Cardiac fibroblast (primary cell): ENCODE measurements at regions not wholly inside any gene's neighbourhood (a gene's known extent, or its start where the extent isn't known, plus 50 kb on each side); places are given as distances from the start of the nearest gene placed in this dataset.
A peak's percentile ranks its signal among the peaks of the same experiment; 100 is the strongest.

ENCODE experiments used
- DNase-seq, 2 donors: peaks; one replicate each; pipeline versions ENCODE4 v3.0.0 to v3.0.0-alpha.2; 2010; ENCODE audit warnings: low read depth in 2 of 2
- H3K4me3 ChIP-seq, 2 donors: replicated peaks in 1 of 2; 1 replicate in 1 of 2; 2 replicates in 1 of 2; pipeline ENCODE4 v1.5.1; 2011; ENCODE audit warnings: low read depth in 2 of 2, low read length in 2 of 2, mild to moderate bottlenecking in 2 of 2, moderate library complexity in 1 of 2
- TF ChIP-seq, protein P1 (sequence below): IDR thresholded peaks from one replicate; pipeline ENCODE4 v1.5.1; 2011; ENCODE audit warnings: low read depth, mild to moderate bottlenecking, low read length, inconsistent platforms

DNA sequence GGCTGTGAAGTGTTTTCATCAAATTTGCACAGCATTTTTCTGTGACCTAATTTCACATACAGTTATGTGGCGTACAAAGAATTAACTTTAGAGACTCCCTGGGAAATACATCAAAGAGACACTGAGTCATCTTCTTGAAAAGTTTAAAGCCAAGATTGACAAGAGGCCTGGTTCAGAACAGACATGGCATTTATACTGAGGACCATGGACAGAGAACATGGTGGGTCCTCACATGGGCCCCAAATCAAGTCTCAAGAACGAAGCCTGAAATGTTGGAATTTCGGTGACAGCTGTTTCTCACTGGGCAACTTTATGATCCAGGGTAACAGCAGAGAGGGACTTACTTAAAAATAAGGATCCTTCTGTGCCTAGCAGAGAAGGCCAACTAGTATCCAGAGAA, 311.5 kb upstream of the KCNJ16 start:
- TF ChIP-seq, protein P1, sequence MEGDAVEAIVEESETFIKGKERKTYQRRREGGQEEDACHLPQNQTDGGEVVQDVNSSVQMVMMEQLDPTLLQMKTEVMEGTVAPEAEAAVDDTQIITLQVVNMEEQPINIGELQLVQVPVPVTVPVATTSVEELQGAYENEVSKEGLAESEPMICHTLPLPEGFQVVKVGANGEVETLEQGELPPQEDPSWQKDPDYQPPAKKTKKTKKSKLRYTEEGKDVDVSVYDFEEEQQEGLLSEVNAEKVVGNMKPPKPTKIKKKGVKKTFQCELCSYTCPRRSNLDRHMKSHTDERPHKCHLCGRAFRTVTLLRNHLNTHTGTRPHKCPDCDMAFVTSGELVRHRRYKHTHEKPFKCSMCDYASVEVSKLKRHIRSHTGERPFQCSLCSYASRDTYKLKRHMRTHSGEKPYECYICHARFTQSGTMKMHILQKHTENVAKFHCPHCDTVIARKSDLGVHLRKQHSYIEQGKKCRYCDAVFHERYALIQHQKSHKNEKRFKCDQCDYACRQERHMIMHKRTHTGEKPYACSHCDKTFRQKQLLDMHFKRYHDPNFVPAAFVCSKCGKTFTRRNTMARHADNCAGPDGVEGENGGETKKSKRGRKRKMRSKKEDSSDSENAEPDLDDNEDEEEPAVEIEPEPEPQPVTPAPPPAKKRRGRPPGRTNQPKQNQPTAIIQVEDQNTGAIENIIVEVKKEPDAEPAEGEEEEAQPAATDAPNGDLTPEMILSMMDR: no peak
- DNase-seq: peak; percentile 16 to 53
- H3K4me3 ChIP-seq: no peak overlapping the region

DNA sequence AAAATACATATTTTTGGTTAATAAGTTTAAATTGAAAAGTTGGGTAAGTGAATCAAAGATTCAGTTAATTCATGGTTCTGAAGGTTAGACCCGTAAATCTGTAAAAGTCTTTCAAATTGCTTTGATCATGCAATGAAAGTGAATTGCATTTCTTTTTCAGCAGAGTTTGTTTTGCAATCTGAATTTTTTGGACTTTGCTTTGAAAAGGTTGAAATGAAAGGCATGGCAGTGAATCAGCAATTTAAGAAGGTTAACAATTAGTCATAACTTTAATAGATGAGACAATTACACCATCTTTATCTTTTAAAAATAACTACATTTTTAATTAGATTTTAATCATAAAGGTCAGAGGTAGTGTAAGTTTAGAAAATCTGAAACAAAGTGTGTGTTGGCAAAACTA, 310.9 kb upstream of the KCNJ16 start:
- TF ChIP-seq, protein P1: no peak
- no peak overlapping the region for H3K4me3 ChIP-seq
- DNase-seq: peak; percentile 5 to 56

DNA sequence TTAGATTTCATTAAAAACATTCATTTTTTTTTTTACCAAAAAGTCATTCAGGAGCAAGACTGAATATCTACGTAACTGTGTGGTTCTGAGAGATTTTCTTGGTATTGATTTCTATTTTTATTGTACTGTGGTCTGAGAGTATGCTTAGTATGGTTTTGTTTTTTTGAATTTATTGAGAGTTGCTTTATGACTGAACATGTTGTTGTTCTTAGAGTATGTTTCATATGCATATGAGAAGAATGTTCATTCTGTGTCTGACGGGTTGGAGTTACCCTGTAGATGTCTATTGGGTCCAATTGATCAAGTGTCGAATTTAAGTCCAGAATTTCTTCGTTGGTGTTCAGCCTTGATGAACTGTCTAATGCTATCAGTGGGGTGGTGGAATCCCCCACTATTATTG, 306.0 kb upstream of the KCNJ16 start:
- no peak for DNase-seq
- no peak overlapping the region for H3K4me3 ChIP-seq
- TF ChIP-seq, protein P1: no peak

- H3K4me3 ChIP-seq: no peak overlapping the region
- DNase-seq: peak in 1 of 2 donors; percentile 70
- TF ChIP-seq, protein P1: no peak
Measured at GRCh38 chr17:69773081-69773480, 301.9 kb upstream of the KCNJ16 start.

DNA sequence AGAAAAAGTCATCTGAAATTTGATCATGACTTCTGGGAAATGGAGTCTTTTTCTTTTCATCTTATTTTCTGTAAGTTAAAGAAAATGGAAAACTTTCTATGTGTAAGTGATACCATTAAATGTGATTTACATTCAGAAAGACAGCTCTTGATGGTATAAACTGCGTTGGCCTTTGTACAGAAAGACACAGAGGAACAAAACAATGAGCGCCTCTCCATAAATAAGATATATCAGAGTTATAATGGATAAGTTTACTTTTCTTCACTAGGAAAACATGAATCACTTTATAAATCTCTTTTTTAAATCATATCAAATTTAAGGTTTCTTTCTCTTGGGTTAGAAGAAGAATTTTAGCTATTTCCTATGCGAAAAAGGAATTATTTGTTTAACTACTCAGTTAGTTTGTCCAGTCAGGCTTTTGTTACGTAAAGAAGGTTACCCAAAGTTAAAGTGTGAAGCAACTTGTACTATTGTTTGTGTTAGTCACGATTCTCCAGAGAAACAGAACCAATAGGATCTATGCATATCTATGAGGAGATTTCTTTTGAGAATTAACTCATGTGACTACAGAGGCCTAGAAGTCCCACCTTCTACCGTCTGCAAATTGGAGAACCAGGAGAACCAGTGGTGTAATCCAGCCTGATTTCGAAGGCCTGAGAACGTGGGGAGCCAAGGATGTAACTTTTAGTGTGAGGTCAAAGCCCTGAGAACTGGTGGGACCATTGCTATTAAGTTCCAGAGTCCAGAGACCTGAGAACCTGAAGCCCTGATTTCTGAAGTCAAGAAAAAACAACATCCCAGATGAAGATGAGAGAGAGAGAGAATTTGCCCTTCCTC, 295.4 kb upstream of the KCNJ16 start:
- DNase-seq: peak; percentile 18 to 97
- no peak overlapping the region for H3K4me3 ChIP-seq
- TF ChIP-seq, protein P1: no peak

DNA sequence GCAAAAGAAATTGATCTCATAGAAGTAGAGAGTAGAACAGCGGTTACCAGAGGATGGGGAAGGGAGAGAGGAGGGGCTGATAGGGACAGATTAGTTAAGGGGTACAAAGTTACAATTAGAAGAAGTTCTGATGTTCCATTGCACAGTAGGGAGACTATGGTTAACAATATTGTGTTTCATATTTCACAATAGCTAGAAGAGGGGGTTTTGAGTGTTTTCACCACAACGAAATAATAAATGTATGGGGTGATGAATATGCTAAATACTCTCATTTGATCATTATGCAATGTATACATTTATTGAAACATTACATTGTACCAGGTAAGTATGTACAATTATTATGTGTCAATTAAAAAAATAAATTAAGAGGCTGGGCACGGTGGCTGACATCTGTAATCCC, 291.2 kb upstream of the KCNJ16 start:
- no peak overlapping the region for H3K4me3 ChIP-seq
- no peak for DNase-seq
- TF ChIP-seq, protein P1: no peak
